IPS-15b (cell line): ENCODE measurements at regions not wholly inside any gene's neighbourhood (a gene's known extent, or its start where the extent isn't known, plus 50 kb on each side); places are given as distances from the start of the nearest gene placed in this dataset.
"Not testable (repeated sequence)": the region's sequence is repeated elsewhere in the genome, so short reads cannot be mapped to it uniquely, and the experiment has no call there.

Experiments
- H3K27me3 ChIP-seq: one replicate; pipeline ENCODE4 v1.6.1; 2013; ENCODE audit warnings: low read length; ENCODE audit not compliant: control insufficient read depth, insufficient read depth
- H3K36me3 ChIP-seq: one replicate; pipeline ENCODE4 v1.6.1; 2013; ENCODE audit warnings: low read length; ENCODE audit not compliant: control insufficient read depth, insufficient read depth
- H3K4me1 ChIP-seq: one replicate; pipeline ENCODE4 v1.6.1; 2013; ENCODE audit warnings: mild to moderate bottlenecking, low read length; ENCODE audit not compliant: control insufficient read depth, insufficient read depth
- H3K4me3 ChIP-seq: one replicate; pipeline ENCODE4 v1.5.1; 2013; ENCODE audit warnings: low read depth, low read length
- H3K9ac ChIP-seq: one replicate; pipeline ENCODE4 v1.6.1; 2013; ENCODE audit warnings: low read depth, mild to moderate bottlenecking, low read length
- H3K9me3 ChIP-seq: one replicate; pipeline ENCODE4 v1.6.1; 2013; ENCODE audit warnings: mild to moderate bottlenecking, low read length; ENCODE audit not compliant: control insufficient read depth, insufficient read depth

GRCh38 chr1:5150191-5150590 lies 495.8 kb downstream of the AJAP1 start:
- no peaks in the 10 kb centered on the region for H3K9me3 ChIP-seq
- no peaks in the 10 kb centered on the region for H3K36me3 ChIP-seq
- H3K4me3 ChIP-seq: no peak overlapping the region
- no peak overlapping the region for H3K9ac ChIP-seq
- no peaks in the 10 kb centered on the region for H3K27me3 ChIP-seq
- no peaks in the 10 kb centered on the region for H3K4me1 ChIP-seq

- Histone ChIP-seq H3K9ac (no peak overlapping the region), H3K4me3 (no peak overlapping the region), H3K36me3 (no peaks in the 10 kb centered on the region), H3K4me1 (no peaks in the 10 kb centered on the region), H3K9me3 (no peaks in the 10 kb centered on the region), H3K27me3 (no peaks in the 10 kb centered on the region)
Measured at GRCh38 chr1:5147806-5148205, 493.4 kb downstream of the AJAP1 start.

- H3K9ac ChIP-seq: no peak overlapping the region
- H3K27me3 ChIP-seq: no peaks in the 10 kb centered on the region
- no peaks in the 10 kb centered on the region for H3K36me3 ChIP-seq
- H3K4me1 ChIP-seq: no peaks in the 10 kb centered on the region
- no peaks in the 10 kb centered on the region for H3K9me3 ChIP-seq
- H3K4me3 ChIP-seq: no peak overlapping the region
Measured at GRCh38 chr1:5142389-5142788, 488.0 kb downstream of the AJAP1 start.

GRCh38 chr1:5141750-5142149 lies 487.3 kb downstream of the AJAP1 start:
- Histone ChIP-seq H3K36me3 (no peaks in the 10 kb centered on the region), H3K9ac (no peak overlapping the region), H3K4me1 (no peaks in the 10 kb centered on the region), H3K9me3 (no peaks in the 10 kb centered on the region), H3K27me3 (no peaks in the 10 kb centered on the region), H3K4me3 (no peak overlapping the region)

- no peaks in the 10 kb centered on the region for H3K9me3 ChIP-seq
Measured at GRCh38 chr1:5140962-5141361, 486.6 kb downstream of the AJAP1 start.

GRCh38 chr1:5140136-5140535 lies 485.7 kb downstream of the AJAP1 start:
- H3K4me1 ChIP-seq: no peaks in the 10 kb centered on the region
- H3K27me3 ChIP-seq: no peaks in the 10 kb centered on the region
- H3K9ac ChIP-seq: no peak overlapping the region
- no peaks in the 10 kb centered on the region for H3K9me3 ChIP-seq
- no peaks in the 10 kb centered on the region for H3K36me3 ChIP-seq
- H3K4me3 ChIP-seq: no peak overlapping the region

More at GRCh38 chr1:5140962-5141361, 486.6 kb downstream of the AJAP1 start:
- Histone ChIP-seq H3K27me3 (no peaks in the 10 kb centered on the region), H3K4me1 (no peaks in the 10 kb centered on the region), H3K4me3 (no peak overlapping the region), H3K9ac (no peak overlapping the region), H3K36me3 (no peaks in the 10 kb centered on the region)

GRCh38 chr1:5129746-5130355 lies 475.4 kb downstream of the AJAP1 start:
- H3K36me3 ChIP-seq: no peaks in the 10 kb centered on the region
- peaks cover 4% of the 10 kb centered on the region for H3K9me3 ChIP-seq
- H3K9ac ChIP-seq: no peak overlapping the region
- no peak overlapping the region for H3K4me3 ChIP-seq
- H3K4me1 ChIP-seq: no peaks in the 10 kb centered on the region
- no peaks in the 10 kb centered on the region for H3K27me3 ChIP-seq

- Histone ChIP-seq H3K4me3 (no peak overlapping the region), H3K27me3 (no peaks in the 10 kb centered on the region), H3K36me3 (no peaks in the 10 kb centered on the region), H3K9me3 (peaks cover 9% of the 10 kb centered on the region), H3K4me1 (no peaks in the 10 kb centered on the region), H3K9ac (no peak overlapping the region)
Measured at GRCh38 chr1:5125208-5125607, 470.8 kb downstream of the AJAP1 start.

GRCh38 chr1:5120559-5120958 lies 466.1 kb downstream of the AJAP1 start:
- Histone ChIP-seq H3K9me3 (peaks cover 4% of the 10 kb centered on the region), H3K4me3 (no peak overlapping the region), H3K36me3 (no peaks in the 10 kb centered on the region), H3K27me3 (no peaks in the 10 kb centered on the region), H3K9ac (no peak overlapping the region), H3K4me1 (peaks cover 3% of the 10 kb centered on the region)

- Histone ChIP-seq H3K9me3 (peaks cover 4% of the 10 kb centered on the region), H3K4me3 (no peak overlapping the region), H3K9ac (peak overlapping the region; percentile 13), H3K36me3 (no peaks in the 10 kb centered on the region), H3K27me3 (no peaks in the 10 kb centered on the region), H3K4me1 (peaks cover 3% of the 10 kb centered on the region)
Measured at GRCh38 chr1:5119366-5120234, 465.2 kb downstream of the AJAP1 start.

- not testable (repeated sequence) for H3K9me3 ChIP-seq, H3K36me3 ChIP-seq, H3K27me3 ChIP-seq, H3K4me1 ChIP-seq, H3K9ac ChIP-seq, H3K4me3 ChIP-seq
Measured at GRCh38 chr1:5118771-5119170, 464.4 kb downstream of the AJAP1 start.

GRCh38 chr1:5118292-5118691 lies 463.9 kb downstream of the AJAP1 start:
- H3K9me3 ChIP-seq, H3K4me1 ChIP-seq, H3K27me3 ChIP-seq, H3K36me3 ChIP-seq, H3K4me3 ChIP-seq, H3K9ac ChIP-seq: not testable (repeated sequence)
